Epithelial cell of proximal tubule (primary cell): ENCODE measurements at regions not wholly inside any gene's neighbourhood (a gene's known extent, or its start where the extent isn't known, plus 50 kb on each side); places are given as distances from the start of the nearest gene placed in this dataset.

Experiments
- DNase-seq: peaks from one replicate; pipeline ENCODE4 v3.0.0-alpha.2; 2011; ENCODE audit warnings: low read depth
- H3K4me3 ChIP-seq: 2 replicates; pipeline ENCODE4 v1.5.1; 2011; ENCODE audit warnings: low read depth, mild to moderate bottlenecking, low read length
- CTCF ChIP-seq: conservative IDR thresholded peaks from 2 replicates; pipeline ENCODE4 v1.5.1; 2012; ENCODE audit warnings: low read depth, mild to moderate bottlenecking, low read length

GRCh38 chr14:21964180-21964579 lies 290.6 kb upstream of the OR4E1 start:
- no peak overlapping the region for H3K4me3 ChIP-seq
- no peak for TF ChIP-seq CTCF
- no peak for DNase-seq

GRCh38 chr14:21960636-21961035 lies 287.0 kb upstream of the OR4E1 start:
- DNase-seq = no peak
- no peak overlapping the region for H3K4me3 ChIP-seq
- no peak for TF ChIP-seq CTCF

GRCh38 chr14:21941885-21942284 lies 268.3 kb upstream of the OR4E1 start:
- no peak for DNase-seq
- no peak for TF ChIP-seq CTCF
- H3K4me3 ChIP-seq = no peak overlapping the region

GRCh38 chr14:21940887-21941856 lies 267.6 kb upstream of the OR4E1 start:
- peak; percentile 77 for TF ChIP-seq CTCF
- peak; percentile 10 for DNase-seq

GRCh38 chr14:21939836-21940235 lies 266.2 kb upstream of the OR4E1 start:
- TF ChIP-seq CTCF = no peak
- H3K4me3 ChIP-seq = no peak overlapping the region
- DNase-seq = no peak

More at GRCh38 chr14:21940887-21941856, 267.6 kb upstream of the OR4E1 start:
- H3K4me3 ChIP-seq = no peak overlapping the region

GRCh38 chr14:21937996-21938395 lies 264.4 kb upstream of the OR4E1 start:
- no peak for DNase-seq
- H3K4me3 ChIP-seq = no peak overlapping the region
- TF ChIP-seq CTCF = no peak

- TF ChIP-seq CTCF = peak; percentile 57
- DNase-seq = peak; percentile 3
- no peak overlapping the region for H3K4me3 ChIP-seq
Observed at GRCh38 chr14:21933681-21934080, 260.1 kb upstream of the OR4E1 start.
